Mesendoderm (in vitro differentiated cells): ENCODE measurements at regions not wholly inside any gene's neighbourhood (a gene's known extent, or its start where the extent isn't known, plus 50 kb on each side); places are given as distances from the start of the nearest gene placed in this dataset.

Experiments
- DNase-seq: peaks from one replicate; pipeline ENCODE4 v3.0.0; 2013
- H2AK5ac ChIP-seq: 2 replicates; pipeline ENCODE4 v1.6.1; 2013; ENCODE audit warnings: low read length, inconsistent platforms
- H2BK120ac ChIP-seq: 2 replicates; pipeline ENCODE4 v1.6.1; 2013; ENCODE audit warnings: low read depth, mild to moderate bottlenecking, low read length, moderate library complexity, mixed read lengths
- H2BK15ac ChIP-seq: replicated peaks from 2 replicates; pipeline ENCODE4 v1.6.1; 2013; ENCODE audit warnings: low read depth, mild to moderate bottlenecking, moderate library complexity
- H2BK5ac ChIP-seq: 2 replicates; pipeline ENCODE4 v1.6.1; 2013; ENCODE audit warnings: low read length, inconsistent platforms
- H3K18ac ChIP-seq: 2 replicates; pipeline ENCODE4 v1.6.1; 2013; ENCODE audit warnings: mild to moderate bottlenecking, low read length, mixed read lengths
- H3K23ac ChIP-seq: one replicate; pipeline ENCODE4 v1.6.1; 2013; ENCODE audit warnings: low read length
- H3K27ac ChIP-seq: 2 replicates; pipeline ENCODE4 v1.5.1; 2013; ENCODE audit warnings: low read depth, mild to moderate bottlenecking, inconsistent platforms, low read length, moderate library complexity
- H3K27me3 ChIP-seq: 2 replicates; pipeline ENCODE4 v1.6.1; 2013; ENCODE audit warnings: low read length, control low read depth, mild to moderate bottlenecking, inconsistent platforms; ENCODE audit not compliant: insufficient read depth, poor library complexity
- H3K36me3 ChIP-seq: 2 replicates; pipeline ENCODE4 v1.6.1; 2013; ENCODE audit warnings: low read length, inconsistent platforms; ENCODE audit not compliant: control insufficient read depth, insufficient read depth
- H3K4ac ChIP-seq: one replicate; pipeline ENCODE4 v1.6.1; 2013; ENCODE audit warnings: low read depth, mild to moderate bottlenecking, low read length, moderate library complexity
- H3K4me1 ChIP-seq: 2 replicates; pipeline ENCODE4 v1.6.1; 2013; ENCODE audit warnings: low read depth, low read length, inconsistent platforms; ENCODE audit not compliant: control insufficient read depth
- H3K4me2 ChIP-seq: 2 replicates; pipeline ENCODE4 v1.6.1; 2013; ENCODE audit warnings: low read length
- H3K4me3 ChIP-seq: 2 replicates; pipeline ENCODE4 v1.5.1; 2013; ENCODE audit warnings: mild to moderate bottlenecking, low read length
- H3K56ac ChIP-seq: one replicate; pipeline ENCODE4 v1.6.1; 2013; ENCODE audit warnings: low read length
- H3K79me1 ChIP-seq: 2 replicates; pipeline ENCODE4 v1.6.1; 2013; ENCODE audit warnings: low read length, inconsistent platforms
- H3K79me2 ChIP-seq: 2 replicates; pipeline ENCODE4 v1.6.1; 2013; ENCODE audit warnings: mild to moderate bottlenecking, low read length; ENCODE audit not compliant: control insufficient read depth, insufficient read depth
- H3K9ac ChIP-seq: 2 replicates; pipeline ENCODE4 v1.6.1; 2013; ENCODE audit warnings: low read length, inconsistent platforms
- H4K5ac ChIP-seq: one replicate; pipeline ENCODE4 v1.6.1; 2013; ENCODE audit warnings: low read length
- H4K8ac ChIP-seq: one replicate; pipeline ENCODE4 v1.6.1; 2013; ENCODE audit warnings: low read depth, mild to moderate bottlenecking, control low read depth, low read length, moderate library complexity
- WGBS: extraction: QIAGEN DNeasy Blood & Tissue Kit; methylation state at CpG from one replicate; pipeline ENCODE4 v1.1.7; 2013; ENCODE audit warnings: low lambda C conversion rate, missing lambda C conversion rate; ENCODE audit not compliant: insufficient coverage; ENCODE audit errors: extremely low coverage; 5-methylcytosine and 5-hydroxymethylcytosine counted together

GRCh38 chr22:22751043-22751603 is 106.7 kb downstream of the GGTLC2 start:
- H4K5ac ChIP-seq: no peak overlapping the region
- no peaks in the 10 kb centered on the region for H3K79me1 ChIP-seq
- no peak overlapping the region for H3K4ac ChIP-seq
- H2BK120ac ChIP-seq: no peak overlapping the region
- H3K23ac ChIP-seq: no peak overlapping the region
- no peak overlapping the region for H2BK5ac ChIP-seq
- H2AK5ac ChIP-seq: no peak overlapping the region
- no peaks in the 10 kb centered on the region for H3K36me3 ChIP-seq
- no peak for DNase-seq
- no peak overlapping the region for H3K56ac ChIP-seq
- no peaks in the 10 kb centered on the region for H3K79me2 ChIP-seq
- H3K27ac ChIP-seq: no peak overlapping the region
- H3K27me3 ChIP-seq: no peaks in the 10 kb centered on the region
- H3K18ac ChIP-seq: no peak overlapping the region
- no peak overlapping the region for H3K4me3 ChIP-seq
- no peak overlapping the region for H4K8ac ChIP-seq
- no CpG with 5 or more reads among the region's 2 CpGs for WGBS
- no peak overlapping the region for H2BK15ac ChIP-seq
- H3K9ac ChIP-seq: no peak overlapping the region
- H3K4me1 ChIP-seq: no peaks in the 10 kb centered on the region
- no peak overlapping the region for H3K4me2 ChIP-seq

GRCh38 chr22:22752199-22752555 is 107.8 kb downstream of the GGTLC2 start:
- Histone ChIP-seq H3K4me1 (no peaks in the 10 kb centered on the region), H3K4me3 (no peak overlapping the region), H4K5ac (no peak overlapping the region), H2BK120ac (no peak overlapping the region), H3K27me3 (no peaks in the 10 kb centered on the region), H3K56ac (no peak overlapping the region), H2BK15ac (no peak overlapping the region), H3K79me2 (no peaks in the 10 kb centered on the region), H3K27ac (no peak overlapping the region), H4K8ac (no peak overlapping the region), H3K23ac (no peak overlapping the region), H3K79me1 (no peaks in the 10 kb centered on the region), H3K9ac (no peak overlapping the region), H3K4me2 (no peak overlapping the region), H2AK5ac (no peak overlapping the region), H2BK5ac (no peak overlapping the region), H3K4ac (no peak overlapping the region), H3K36me3 (no peaks in the 10 kb centered on the region), H3K18ac (no peak overlapping the region)
- WGBS: no CpG with 5 or more reads among the region's 1 CpG
- no peak for DNase-seq

- no peak for DNase-seq
- H3K36me3 ChIP-seq: no peaks in the 10 kb centered on the region
- no peaks in the 10 kb centered on the region for H3K4me1 ChIP-seq
- H3K4me3 ChIP-seq: no peak overlapping the region
- H4K8ac ChIP-seq: no peak overlapping the region
- no peak overlapping the region for H2BK120ac ChIP-seq
- no CpG with 5 or more reads among the region's 12 CpGs for WGBS
- H3K79me1 ChIP-seq: no peaks in the 10 kb centered on the region
- H3K79me2 ChIP-seq: no peaks in the 10 kb centered on the region
- H3K56ac ChIP-seq: no peak overlapping the region
- no peak overlapping the region for H4K5ac ChIP-seq
- no peak overlapping the region for H3K27ac ChIP-seq
- H2AK5ac ChIP-seq: no peak overlapping the region
- H3K18ac ChIP-seq: no peak overlapping the region
- H3K27me3 ChIP-seq: no peaks in the 10 kb centered on the region
- H3K23ac ChIP-seq: no peak overlapping the region
- no peak overlapping the region for H3K9ac ChIP-seq
- H2BK5ac ChIP-seq: no peak overlapping the region
- no peak overlapping the region for H3K4me2 ChIP-seq
- H2BK15ac ChIP-seq: no peak overlapping the region
- H3K4ac ChIP-seq: no peak overlapping the region
Measured at GRCh38 chr22:22752556-22753477, 108.4 kb downstream of the GGTLC2 start.

- no peak overlapping the region for H3K4me2 ChIP-seq
- no peak overlapping the region for H4K8ac ChIP-seq
- H3K23ac ChIP-seq: no peak overlapping the region
- no peaks in the 10 kb centered on the region for H3K27me3 ChIP-seq
- H2BK5ac ChIP-seq: no peak overlapping the region
- H3K56ac ChIP-seq: no peak overlapping the region
- H3K4ac ChIP-seq: no peak overlapping the region
- peak; percentile 77 for DNase-seq
- no peak overlapping the region for H3K18ac ChIP-seq
- no peak overlapping the region for H2AK5ac ChIP-seq
- H3K79me2 ChIP-seq: no peaks in the 10 kb centered on the region
- H3K4me1 ChIP-seq: no peaks in the 10 kb centered on the region
- H2BK120ac ChIP-seq: no peak overlapping the region
- H4K5ac ChIP-seq: no peak overlapping the region
- no peak overlapping the region for H3K9ac ChIP-seq
- no CpG with 5 or more reads among the region's 7 CpGs for WGBS
- no peak overlapping the region for H3K27ac ChIP-seq
- H3K4me3 ChIP-seq: no peak overlapping the region
- H3K79me1 ChIP-seq: no peaks in the 10 kb centered on the region
- H3K36me3 ChIP-seq: no peaks in the 10 kb centered on the region
- no peak overlapping the region for H2BK15ac ChIP-seq
Measured at GRCh38 chr22:22753526-22754267, 109.3 kb downstream of the GGTLC2 start.

DNA sequence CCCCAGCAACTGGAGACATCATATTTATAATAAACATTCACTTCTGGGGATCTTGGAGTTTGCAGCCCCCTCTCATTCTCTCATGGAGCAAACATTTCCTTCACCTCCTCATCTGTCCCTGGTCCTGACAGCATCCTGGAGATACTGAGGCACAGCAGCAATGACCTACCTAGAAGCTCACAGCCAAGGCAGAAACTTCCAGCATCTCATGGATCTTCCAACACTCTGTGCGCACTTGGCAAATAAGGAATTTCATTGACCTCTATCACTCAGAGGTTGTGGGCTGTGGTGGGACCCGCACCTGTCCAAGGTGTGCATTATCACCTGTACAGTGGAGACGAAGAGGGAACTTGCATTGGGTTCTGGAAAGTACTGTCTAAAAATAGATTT is 109.8 kb downstream of the GGTLC2 start:
- Histone ChIP-seq H2AK5ac (no peak overlapping the region), H3K18ac (no peak overlapping the region), H3K79me1 (no peaks in the 10 kb centered on the region), H3K4ac (no peak overlapping the region), H3K9ac (no peak overlapping the region), H3K27me3 (no peaks in the 10 kb centered on the region), H4K5ac (no peak overlapping the region), H2BK5ac (no peak overlapping the region), H2BK15ac (no peak overlapping the region), H3K4me1 (no peaks in the 10 kb centered on the region), H2BK120ac (no peak overlapping the region), H3K23ac (no peak overlapping the region), H3K79me2 (no peaks in the 10 kb centered on the region), H3K56ac (no peak overlapping the region), H3K27ac (no peak overlapping the region), H3K4me2 (no peak overlapping the region), H3K36me3 (no peaks in the 10 kb centered on the region), H3K4me3 (no peak overlapping the region), H4K8ac (no peak overlapping the region)
- no peak for DNase-seq
- WGBS: no CpG with 5 or more reads among the region's 3 CpGs
